COLO668 (cell line): ENCODE measurements at regions not wholly inside any gene's neighbourhood (a gene's known extent, or its start where the extent isn't known, plus 50 kb on each side); places are given as distances from the start of the nearest gene placed in this dataset.

Experiments
- DNase-seq: peaks from one replicate; lab custom pipeline; 2025; ENCODE audit not compliant: unreplicated experiment; lab: John Stamatoyannopoulos, UW

DNA sequence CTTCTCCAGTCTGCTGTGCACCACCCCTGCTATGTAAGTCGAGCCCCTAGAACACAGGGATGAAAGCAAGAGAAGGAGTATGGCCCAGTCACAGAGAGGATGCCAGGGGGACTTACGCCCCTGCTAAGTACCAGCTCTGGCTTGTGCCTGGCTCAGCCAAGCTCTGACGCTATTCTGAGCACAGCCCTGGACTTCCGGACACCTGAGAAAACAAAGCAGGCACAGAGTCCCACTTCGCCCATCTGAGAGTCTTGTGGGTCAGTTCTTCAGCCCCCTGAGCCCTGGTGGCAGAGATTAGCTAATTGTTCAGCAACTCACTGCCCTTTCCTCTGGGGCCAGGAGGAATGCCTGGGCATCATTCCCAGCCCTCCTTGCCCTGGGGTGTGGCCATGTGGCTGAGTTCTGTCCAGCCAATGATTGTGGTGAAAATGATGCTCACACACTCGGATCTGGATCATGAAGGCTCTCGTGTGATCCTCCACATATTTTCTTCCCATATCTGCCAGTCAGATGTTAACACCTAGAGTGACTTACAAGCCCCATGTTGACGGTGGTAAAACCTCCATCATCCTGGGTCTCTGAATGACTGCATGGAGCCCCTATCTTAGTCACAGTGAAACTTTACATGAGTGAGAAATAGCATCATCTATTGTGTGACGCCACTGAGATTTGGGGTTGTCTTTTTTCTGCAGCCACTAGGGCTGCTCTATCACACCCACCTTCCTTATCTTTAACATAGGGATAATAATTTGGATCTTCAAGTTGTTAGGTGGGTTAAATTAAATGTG, 105.7 kb downstream of the TPRA1 start:
- no peak for DNase-seq

DNA sequence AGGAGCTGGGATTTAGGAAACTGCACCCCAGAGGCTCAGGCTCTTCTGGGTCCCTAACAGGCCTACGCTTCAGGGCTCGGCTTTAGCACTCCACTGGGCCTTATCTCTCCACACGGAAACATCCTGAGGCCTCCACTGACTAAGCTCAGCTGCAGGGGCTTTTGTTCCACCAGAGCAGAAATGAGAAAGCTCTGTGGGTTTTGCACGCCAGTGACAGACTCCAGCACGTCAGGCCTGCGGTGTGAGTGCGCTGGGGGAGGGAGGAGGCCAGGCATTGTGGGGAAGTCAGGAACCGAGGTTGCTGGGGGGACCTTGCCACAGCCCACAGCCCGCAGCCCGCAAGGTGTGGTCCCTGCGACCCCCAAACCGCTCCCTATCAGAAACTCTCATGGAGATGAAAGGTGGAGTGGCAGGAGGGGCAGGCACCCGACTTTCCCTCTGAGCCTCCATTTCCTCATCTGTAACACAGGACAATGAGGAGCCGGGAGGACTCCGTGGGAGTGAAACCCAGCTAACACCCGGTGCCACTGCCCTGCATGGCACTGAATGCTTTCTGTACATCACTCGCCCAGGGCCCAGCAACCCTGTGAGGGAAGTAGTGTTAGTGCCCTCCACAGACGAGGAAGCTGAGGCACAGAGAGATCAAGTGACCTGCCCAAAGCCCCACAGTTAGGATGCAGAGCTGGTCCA, 106.5 kb downstream of the TPRA1 start:
- DNase-seq, result no peak

DNA sequence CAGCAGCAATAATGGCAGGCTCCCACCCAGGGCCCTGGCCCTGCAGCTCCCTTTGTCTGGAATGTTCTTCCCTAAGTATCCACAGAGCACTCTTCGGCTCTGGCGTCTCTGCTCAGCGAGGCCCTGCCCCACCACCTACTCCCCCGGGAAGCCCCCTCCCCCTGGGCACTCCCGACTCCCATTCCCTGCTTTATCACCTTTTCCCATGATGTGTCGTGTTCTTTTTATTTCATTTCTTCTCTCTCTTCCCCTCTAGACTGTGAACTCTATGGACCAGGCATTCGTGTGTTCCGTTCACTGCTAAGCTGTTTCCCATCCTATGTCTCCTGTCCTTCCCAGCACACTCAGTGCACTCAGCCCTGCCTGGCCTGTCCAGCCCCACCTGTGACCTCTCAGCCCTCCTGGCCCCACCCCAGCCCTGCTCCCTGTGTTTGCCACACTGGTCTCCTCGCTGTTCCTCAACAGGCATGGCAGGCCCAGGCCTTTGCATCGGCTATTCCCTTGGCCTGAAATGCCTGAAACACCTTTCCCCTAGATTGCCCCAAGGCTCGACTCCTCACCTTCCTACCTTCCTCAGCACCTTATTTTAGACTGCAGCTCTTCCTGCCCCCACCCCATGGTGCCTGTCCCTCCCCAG, 107.4 kb downstream of the TPRA1 start:
- DNase-seq, result no peak

DNA sequence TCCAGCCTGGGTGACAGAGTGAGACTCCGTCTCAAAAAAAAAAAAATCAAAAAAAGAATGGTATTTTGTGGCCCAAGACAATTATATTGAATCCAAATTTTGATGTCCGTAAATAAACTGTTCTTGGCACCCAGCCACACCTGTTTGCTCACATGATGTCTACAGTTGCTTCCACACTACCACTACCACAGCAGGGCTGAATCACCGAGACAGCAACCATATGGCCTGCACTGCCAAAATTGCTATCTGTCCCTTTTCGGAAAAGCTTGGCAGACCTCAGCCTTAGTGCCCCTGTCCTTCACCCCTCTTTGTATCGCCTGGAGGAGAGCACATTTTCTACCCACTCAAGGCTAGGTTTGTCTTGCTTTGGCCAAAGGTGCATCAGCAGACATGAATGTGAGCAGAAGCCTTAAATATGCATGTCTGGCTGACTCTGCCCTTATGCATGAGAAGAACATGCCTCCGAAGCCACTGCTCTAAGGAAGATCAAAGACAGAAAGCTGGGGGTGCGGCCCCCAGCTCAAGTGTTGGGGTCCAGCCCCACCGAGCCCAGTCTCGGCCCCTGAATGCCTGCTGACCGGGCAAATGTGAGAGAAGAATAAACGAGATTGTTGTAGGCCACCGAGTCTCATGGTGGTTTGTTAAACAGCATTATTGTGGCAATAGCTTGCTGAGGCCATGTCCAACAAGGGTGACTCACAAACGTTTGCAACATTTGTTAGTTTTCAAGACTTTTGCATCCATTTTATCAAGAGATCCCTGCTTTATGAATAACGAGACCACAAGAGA, 108.1 kb downstream of the TPRA1 start:
- DNase-seq, result no peak

DNA sequence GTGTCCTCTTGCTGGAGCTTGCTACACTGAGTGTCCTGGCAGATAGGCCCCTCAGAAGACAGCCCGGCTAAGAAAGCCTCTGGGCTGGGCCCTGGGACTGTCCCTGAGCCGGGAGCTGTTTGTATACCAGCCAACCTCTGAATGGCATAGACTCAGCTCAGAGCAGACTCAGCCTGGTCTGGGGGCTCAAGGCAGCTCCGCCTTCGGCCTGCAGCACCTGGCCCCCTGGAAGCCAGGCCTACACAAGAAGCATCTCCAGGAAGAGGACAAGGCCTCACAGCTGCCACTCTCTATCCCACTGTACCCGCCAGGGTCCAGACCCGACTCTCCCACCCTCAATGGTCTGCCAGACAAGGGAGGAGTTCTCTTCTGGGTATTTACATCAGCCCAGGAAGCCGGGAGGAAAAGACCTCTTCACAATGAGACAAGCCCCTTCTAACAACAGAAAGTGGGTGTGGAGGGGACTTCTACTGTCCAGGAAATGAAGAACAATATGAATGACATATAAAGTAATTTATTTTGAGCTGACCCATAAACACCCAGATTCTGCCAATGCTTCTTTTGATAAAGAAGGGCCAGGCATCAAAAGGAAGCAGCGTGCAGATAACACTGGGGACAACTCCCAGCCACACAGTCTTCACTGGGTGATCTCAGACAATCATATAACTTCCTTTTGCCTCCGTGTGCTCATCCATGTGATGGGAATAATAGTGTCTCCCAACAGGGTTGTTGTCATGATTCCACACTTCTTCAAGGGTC, 110.2 kb downstream of the TPRA1 start:
- no peak for DNase-seq

DNA sequence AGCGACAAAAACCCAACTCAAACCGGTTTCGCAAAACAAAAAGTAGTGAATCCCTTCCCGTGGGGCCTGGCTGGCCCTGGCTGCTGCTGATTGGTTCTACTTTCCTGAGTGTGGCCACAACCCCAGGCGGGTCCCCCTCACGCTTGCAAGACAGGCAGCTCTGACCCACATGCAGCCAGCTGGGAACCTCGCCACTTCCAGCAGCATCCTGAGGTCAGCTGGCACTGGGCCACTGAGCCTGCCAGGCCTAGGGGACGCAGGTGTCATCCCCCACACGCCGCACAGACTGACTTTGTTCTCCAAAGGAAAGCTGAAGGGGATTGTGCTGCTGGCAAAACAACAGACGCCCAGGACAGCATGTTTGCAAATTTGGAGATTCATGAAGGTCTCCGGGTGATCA, 111.1 kb downstream of the TPRA1 start:
- no peak for DNase-seq

DNA sequence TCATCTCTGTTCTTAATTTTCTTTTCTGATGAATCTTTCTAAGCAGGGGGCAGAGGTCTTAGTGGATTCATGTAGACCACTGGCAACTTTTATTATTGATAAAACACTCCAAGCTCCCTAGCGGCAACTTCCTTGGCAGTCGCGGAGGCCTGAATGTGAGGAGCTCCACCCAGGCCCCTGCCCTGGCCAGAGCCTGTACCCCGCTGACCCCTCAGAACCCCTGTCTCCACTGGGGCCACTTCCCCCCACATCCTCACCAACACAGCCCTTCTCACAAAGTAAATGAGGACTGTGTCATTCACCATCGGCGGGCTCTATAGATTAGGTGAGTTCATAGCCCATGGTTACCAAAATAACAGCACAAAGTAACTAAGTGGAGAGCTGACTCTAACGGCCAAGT, 111.6 kb downstream of the TPRA1 start:
- no peak for DNase-seq

DNA sequence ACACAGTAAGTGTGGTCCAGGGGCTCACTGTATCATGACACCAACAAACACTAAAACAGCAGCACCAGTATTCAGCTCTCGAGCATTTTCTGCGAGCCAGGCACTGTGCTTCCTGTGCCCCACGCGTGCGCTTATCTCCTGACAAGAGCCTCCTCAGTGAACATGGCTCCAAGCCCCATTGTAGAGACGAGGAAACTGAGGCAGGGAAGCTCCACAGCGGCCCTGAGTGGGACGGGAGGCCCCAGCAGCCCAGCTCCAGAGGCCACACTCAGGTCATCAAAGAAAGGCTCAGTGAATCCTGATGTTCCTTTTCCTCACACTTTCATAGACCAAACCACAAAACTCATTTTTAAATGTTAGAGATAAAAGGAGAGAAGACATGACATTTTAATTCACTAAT, 113.1 kb downstream of the TPRA1 start:
- no peak for DNase-seq

DNA sequence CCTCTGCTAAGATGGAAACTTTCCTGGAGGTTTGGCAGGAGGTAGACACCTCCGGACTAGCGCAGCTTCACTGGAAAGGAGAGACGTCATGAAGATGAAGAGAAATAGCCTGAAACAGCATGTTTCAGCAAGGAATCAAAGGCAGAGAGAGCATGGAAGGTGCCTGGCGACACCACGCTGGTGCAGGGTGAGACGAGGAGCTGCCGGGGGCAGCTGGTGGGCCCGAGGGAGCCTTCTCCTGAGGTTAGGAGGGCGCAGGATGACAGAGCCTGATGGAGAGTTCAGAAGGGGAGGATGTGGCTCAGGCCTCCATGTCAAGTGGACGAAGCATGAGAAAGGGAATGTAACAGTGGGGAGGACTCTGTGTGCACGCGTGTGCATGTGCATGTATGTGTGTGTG, 113.6 kb downstream of the TPRA1 start:
- DNase-seq, result no peak

DNA sequence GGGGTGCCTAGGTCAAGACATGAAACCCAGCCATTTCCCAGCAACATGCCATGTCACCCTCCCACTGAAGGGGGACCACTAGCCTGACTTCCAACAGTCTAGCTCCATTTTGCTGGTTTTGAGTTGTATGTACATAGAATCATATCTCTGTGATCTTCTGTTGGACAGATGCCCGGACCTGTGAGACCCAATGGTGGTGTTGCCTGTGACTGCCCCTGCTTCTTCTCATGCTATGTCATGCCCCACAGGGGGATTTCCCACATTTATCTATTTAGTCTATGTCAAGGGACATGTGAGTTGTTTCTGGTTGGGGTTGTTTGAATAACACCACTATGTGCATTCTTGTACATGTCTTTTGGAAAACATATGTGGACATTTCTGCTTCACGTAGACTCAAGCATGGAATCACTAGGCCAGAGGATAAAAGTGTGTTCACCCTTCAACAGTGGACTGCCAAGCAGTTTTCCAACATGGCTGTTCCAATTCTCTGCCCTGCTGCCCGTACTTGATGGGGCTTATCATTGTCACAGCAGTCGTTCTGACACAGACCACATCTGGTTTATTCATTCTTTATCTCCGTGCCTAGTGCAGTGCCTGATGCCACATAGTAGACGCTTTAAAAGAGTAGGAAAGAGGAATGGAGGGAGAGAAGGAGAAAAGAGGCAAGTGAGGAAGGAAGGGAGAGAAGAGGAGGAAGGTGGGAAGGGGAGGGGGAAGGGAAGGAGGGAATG, 114.4 kb downstream of the TPRA1 start:
- DNase-seq, result no peak

DNA sequence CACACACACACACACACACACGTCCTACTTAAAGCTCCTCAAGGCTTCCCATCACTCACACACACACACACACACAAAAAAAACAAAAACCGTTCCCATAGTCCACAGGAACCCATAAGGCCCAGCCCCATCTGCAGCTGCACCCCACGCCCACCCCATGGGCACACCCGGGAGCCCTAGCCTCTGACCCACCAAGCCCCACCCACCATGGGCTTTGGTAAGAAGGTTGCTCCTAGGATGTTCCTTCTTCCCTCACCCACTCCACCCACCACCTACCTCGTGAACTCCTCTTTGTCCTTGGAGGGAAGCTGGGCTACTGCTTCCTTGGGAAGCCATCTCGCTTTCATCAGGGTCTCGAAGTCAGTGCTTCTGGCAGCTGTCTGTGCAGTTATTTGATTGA, 115.1 kb downstream of the TPRA1 start:
- DNase-seq, result no peak

DNA sequence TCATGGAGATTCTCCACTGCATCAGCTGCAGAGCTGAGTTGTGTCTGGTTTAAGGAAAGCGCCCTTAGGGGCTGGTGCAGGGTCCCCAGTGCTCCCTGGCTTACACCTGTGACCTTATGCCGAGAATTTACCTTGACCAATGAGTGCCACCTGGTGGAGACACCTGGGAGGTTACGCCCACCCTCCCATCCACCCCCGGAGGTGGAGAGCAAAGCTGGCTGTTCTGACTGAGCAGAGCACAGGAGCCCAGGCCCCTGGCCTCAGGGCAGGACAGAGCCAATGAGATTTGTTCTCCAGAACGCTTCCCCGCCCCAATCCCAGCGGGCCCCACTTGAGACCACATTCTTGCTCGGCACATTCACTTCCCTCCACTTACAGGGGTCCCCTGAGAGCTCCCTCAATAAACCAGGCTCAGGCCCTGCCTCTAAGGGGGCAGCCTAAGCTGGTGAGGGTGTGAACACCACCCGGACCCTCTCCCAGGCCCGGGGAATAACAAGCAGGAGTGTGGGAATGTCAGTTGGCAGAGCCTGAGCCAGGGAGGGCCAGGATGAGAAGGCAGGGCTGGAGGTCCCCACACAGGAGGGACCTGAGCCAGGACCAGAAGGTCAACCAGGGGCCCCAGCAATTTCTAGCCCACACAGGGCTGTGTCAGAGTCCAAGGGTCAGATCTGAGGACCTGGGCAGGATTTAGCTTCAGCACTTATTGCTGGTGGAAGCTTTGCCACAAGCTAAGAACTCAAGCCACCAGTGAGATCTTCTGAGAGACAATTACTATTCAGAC, 117.1 kb downstream of the TPRA1 start:
- DNase-seq, result peak; percentile 12

DNA sequence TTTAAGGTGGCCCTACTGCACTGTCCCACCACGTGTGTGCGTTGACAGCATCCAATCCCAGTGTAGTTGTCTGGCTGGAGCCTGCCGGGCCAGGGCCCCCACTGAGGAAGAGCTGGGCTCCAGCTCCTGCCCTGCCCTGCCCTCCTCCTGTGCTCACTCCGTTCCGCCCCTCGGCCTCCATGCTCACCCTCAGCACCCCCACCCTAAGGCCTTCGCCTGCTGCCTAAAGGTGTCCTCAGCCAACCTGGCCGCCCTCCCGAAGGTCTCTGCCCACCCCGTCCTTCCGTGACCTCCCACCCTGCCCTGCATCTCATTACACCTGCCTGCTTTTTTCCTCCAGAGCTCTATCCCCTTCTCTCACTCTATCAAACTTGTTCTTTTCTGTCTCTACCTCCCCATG, 118.0 kb downstream of the TPRA1 start:
- DNase-seq, result no peak

DNA sequence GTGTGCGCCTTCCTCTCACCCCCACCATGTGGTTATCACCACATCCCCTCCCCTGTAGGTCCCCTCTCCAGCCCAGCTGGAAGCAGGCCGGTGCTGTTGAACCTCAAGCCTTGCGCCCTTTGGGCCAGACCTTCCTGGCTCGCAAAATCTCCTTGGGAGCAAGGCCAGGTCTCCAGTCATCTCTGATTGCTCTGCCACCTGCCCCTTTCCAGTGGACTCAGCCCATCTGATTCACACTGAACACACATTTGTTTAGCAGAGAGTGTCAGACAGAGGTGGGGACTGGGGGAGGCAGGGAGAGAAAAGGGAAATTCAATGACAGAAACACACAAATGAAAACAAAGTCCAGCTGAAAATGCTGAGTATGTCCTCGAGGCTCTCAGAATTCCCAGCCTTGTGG, 119.4 kb downstream of the TPRA1 start:
- DNase-seq, result no peak

DNA sequence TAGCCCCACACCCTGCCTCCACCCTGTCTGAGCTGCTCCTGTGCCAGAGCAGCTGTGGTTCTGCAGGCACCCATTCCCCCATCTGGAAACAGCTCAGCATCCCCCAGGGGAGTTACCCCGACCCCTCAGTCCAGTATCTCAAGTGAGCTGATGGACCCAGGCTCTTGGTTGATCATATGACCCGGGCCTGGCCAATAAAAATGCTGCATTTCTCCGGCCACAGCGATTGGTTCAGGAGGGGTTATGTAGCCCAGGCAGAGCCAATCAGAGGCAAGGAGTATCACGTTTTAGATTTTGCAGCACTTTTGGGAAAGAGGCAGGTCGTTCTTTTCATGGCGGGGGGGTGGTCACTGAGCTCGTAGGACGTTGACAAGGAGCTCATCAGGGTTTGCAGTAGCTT, 120.8 kb downstream of the TPRA1 start:
- no peak for DNase-seq

DNA sequence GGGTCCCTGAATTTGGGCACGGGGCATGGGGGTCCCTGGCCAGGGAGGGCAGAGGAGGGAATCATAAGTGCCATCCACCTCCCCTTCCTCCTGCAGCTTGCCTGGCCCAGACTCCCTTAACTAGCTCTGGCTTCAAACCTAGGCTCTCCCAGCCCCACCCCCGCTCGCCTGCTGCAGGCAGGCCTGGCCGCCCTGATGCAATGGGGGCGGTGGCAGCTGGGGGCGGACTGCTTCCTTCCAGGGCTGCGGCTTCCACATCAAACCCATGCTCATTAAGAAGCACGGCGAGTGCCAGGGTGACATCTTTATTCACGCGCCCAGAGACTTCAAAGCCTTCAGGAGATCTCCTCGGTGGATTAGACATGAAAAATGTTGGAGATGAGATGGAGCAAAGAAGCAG, 123.1 kb downstream of the TPRA1 start:
- no peak for DNase-seq

DNA sequence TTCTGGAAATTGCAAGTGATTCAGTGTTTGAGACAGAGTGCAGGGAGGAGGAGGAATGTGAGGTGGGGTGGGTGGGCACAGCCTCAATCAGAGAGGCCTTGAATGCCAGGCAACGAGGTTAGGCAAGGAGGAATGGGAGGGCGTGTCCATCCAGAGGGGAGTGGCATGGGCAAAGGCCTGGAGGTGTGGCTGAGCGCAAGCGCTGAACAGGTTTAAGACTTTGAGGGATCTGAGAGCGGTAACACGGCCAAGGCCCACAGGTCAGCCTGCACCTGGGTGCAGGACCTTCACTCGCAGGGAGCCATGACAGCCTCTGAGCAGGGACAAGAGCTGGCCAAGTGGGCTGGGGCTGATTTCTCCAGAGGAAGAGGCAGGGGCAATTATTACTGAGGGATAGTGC, 125.9 kb downstream of the TPRA1 start:
- DNase-seq, result no peak

DNA sequence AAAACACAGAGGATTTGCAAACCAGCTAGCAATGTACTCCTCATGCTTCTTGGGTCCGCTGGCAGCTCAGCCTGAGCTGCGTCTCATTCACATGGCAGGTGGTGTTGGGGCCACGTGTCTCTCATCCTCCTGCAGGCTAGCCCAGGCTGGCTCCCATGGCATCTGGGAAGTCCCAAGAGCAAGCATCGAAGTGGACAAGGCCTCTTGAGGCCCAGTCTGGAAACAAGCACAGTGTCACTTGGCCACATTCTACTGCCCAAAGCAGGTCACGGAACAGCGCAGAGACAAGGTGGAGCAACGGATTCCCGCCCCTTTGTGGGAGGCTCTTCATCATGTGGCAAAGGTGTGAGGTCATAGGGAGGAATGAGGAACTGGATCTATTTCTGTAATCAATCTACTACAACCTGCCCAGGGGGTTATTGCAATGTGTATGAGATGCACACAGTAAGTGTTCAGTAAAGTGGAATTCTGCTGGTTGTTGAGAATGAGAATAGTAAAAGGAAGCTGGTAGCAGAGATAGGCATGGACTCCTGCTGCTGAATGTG, 128.3 kb downstream of the TPRA1 start:
- DNase-seq, result no peak

DNA sequence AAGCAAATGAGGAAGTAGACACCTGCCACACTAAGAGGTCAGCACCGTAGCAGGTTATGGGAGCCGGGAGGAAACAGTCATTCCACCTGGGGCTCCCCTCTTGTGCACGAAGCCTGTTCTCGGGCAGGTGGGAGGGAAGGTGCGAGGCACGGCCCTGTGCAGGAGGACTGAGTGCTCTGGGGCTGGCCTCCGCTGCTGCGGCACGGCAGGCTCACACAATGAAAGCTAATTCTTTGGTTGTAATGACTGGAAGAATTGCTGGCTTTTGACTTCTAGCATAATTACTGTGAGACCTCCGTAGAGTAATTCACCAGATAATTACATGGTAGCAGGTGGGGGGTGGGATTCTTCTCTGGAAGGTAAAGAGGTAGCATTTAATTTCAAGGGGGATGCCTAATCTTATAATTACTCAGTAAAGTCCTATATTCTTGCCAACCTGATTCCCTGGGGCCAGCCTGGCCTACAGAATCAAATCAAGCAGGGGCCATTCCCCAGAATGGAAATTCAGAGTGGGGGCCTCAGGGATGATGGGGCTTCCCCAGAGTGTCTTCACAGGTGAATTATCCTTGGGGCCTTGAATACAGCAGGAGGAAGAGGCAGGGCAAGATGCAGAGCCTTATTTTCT, 129.1 kb downstream of the TPRA1 start:
- no peak for DNase-seq
